Heart left ventricle (tissue), 16 donors: ENCODE measurements at regions not wholly inside any gene's neighbourhood (a gene's known extent, or its start where the extent isn't known, plus 50 kb on each side); places are given as distances from the start of the nearest gene placed in this dataset.

Source experiments
- ATAC-seq, 4 donors: fragments of 200-7000 bp; cut with Tn5 transposase; one replicate each; pipeline ENCODE4 v1.9.1; 2020 to 2022; ENCODE audit warnings: moderate library complexity in 4 of 4, mild to moderate bottlenecking in 3 of 4, moderate number of reproducible peaks in 1 of 4
- DNase-seq, 5 donors: peaks; one replicate each; pipeline ENCODE4 v3.0.0-alpha.2; 2020
- H3K27ac ChIP-seq, 12 donors: fragments of 200-600 bp; sonication (generic) in 4 of 12; one replicate each; pipeline versions ENCODE4 v1.5.0 to v1.8.0; 2016 to 2022; ENCODE audit warnings: mild to moderate bottlenecking in 2 of 12
- H3K27me3 ChIP-seq, 9 donors: fragments of 200-600 bp; sonication (generic) in 2 of 9; one replicate each; pipeline versions ENCODE4 v1.5.1 to v1.8.0; 2016 to 2022; ENCODE audit warnings: mild to moderate bottlenecking in 3 of 9
- H3K36me3 ChIP-seq, 9 donors: fragments of 200-600 bp; sonication (generic) in 2 of 9; one replicate each; pipeline versions ENCODE4 v1.5.0 to v1.8.0; 2018 to 2022; ENCODE audit warnings: mild to moderate bottlenecking in 2 of 9
- H3K4me1 ChIP-seq, 12 donors: fragments of 200-600 bp; sonication (generic) in 4 of 12; one replicate each; pipeline versions ENCODE4 v1.5.0 to v1.8.0; 2016 to 2022; ENCODE audit warnings: mild to moderate bottlenecking in 3 of 12
- H3K4me3 ChIP-seq, 12 donors: fragments of 200-600 bp; sonication (generic) in 4 of 12; one replicate each; pipeline versions ENCODE4 v1.5.0 to v1.8.0; 2017 to 2022; ENCODE audit warnings: mild to moderate bottlenecking in 9 of 12, moderate library complexity in 4 of 12
- H3K9me3 ChIP-seq, 12 donors: fragments of 200-600 bp; sonication (generic) in 4 of 12; one replicate each; pipeline versions ENCODE4 v1.5.0 to v1.8.0; 2016 to 2022; ENCODE audit warnings: mild to moderate bottlenecking in 1 of 12
- CTCF ChIP-seq, 12 donors: fragments of 200-600 bp; sonication (generic) in 4 of 12; IDR thresholded peaks; one replicate each; pipeline versions ENCODE4 v1.5.0 to v1.8.0; 2018 to 2022; ENCODE audit warnings: antibody characterized with exemption in 12 of 12, mild to moderate bottlenecking in 5 of 12
- POLR2A ChIP-seq, 2 donors: fragments of 450-650 bp; IDR thresholded peaks; one replicate each; pipeline ENCODE4 v1.6.1; 2017; ENCODE audit warnings: antibody characterized with exemption in 2 of 2, mild to moderate bottlenecking in 2 of 2, moderate library complexity in 2 of 2
- WGBS, 4 donors: extraction: QIAGEN DNeasy Blood & Tissue Kit in 2 of 4; methylation state at CpG; one replicate each; pipeline versions ENCODE4 v1.1.5 to v1.1.7; 2013 to 2018; 5-methylcytosine and 5-hydroxymethylcytosine counted together
- intact Hi-C, 10 donors: fragments of 100-400 bp; cut with DNase I; formaldehyde crosslinking; loops; one replicate each; pipeline versions ENCODE4 v1.11.1 to v1.14.2; 2022
- donor health status: ischemic (EF 13 %, LVEDD 7.1; RV severe dilation, severe dysfunction).
- donor health status: healthy with polysubstance abuse.
- donor health status: DM: no; HTN: yes; CAD: no.
- donor health status: DM: no; HTN: no; CAD: no.
- donor health status: ischemic (EF 25% LVEDD 6.9; RV normal size, moderate dysfunction).
- donor health status: ischemic (EF 25% LVEDD 5.7; RV mildly dilated, moderate dysfunction).
- donor health status: healthy.
- donor health status: DM: yes; HTN: yes; CAD: no.
- donor health status: ischemic (EF 35%, LVEDD 5.7; RV mildly dilated, moderate dysfunction).
- donor health status: nonischemic (EF 11% LVEDD 7.7; RV severe dilation, severe dysfunction).
- donor health status: DM: yes; HTN: yes; CAD: no.
- donor health status: PGD.
- donor health status: ischemic (EF 29% LVEDD 5.4; RV normal size, mild dysfunction).
- donor health status: nonischemic (EF 23%, LVEDD 6.1; RV moderate dilation, normal function).

GRCh38 chr4:14222377-14223029 is 595.0 kb upstream of the BOD1L1 start:
- TF ChIP-seq POLR2A (IDR thresholded peaks at IDR 0.05) (no peak), CTCF (IDR thresholded peaks at IDR 0.05) (no peak)
- H3K4me1 ChIP-seq = peaks cover 0 to 20% (median 6%) of the 10 kb centered on the region in 12 donors
- peak overlapping the region in 7 of 12 donors; percentile 8 to 69 (median 41) for H3K27ac ChIP-seq
- WGBS, 4 donors = 46 to 59% (median 55%) methylated on average over 4 of the region's 4 CpGs
- DNase-seq (peak; percentile 55 to 66 (median 60)), ATAC-seq (peak; percentile 88 to 96 (median 90))
- H3K27me3 ChIP-seq = no peaks in the 10 kb centered on the region
- no peaks in the 10 kb centered on the region for H3K9me3 ChIP-seq
- no peaks in the 10 kb centered on the region for H3K36me3 ChIP-seq
- intact Hi-C loops = no loop called here
- H3K4me3 ChIP-seq = no peak overlapping the region

GRCh38 chr4:14223461-14223860 is 595.9 kb upstream of the BOD1L1 start:
- Histone ChIP-seq H3K4me3 (no peak overlapping the region), H3K27me3 (no peaks in the 10 kb centered on the region), H3K4me1 (peaks cover 0 to 20% (median 6%) of the 10 kb centered on the region in 12 donors), H3K36me3 (no peaks in the 10 kb centered on the region), H3K9me3 (no peaks in the 10 kb centered on the region), H3K27ac (peak overlapping the region in 7 of 12 donors; percentile 16 to 69 (median 41))
- WGBS, 4 donors = 89 to 94% (median 92%) methylated on average over 1 of the region's 1 CpG
- DNase-seq = no peak
- TF ChIP-seq POLR2A (IDR thresholded peaks at IDR 0.05) = no peak
- no peak for TF ChIP-seq CTCF (IDR thresholded peaks at IDR 0.05)
- intact Hi-C loops = no loop called here
- ATAC-seq = no peak

- Histone ChIP-seq H3K9me3 (no peaks in the 10 kb centered on the region), H3K4me1 (peaks cover 0 to 20% (median 6%) of the 10 kb centered on the region in 12 donors), H3K36me3 (no peaks in the 10 kb centered on the region), H3K27me3 (no peaks in the 10 kb centered on the region), H3K27ac (no peak overlapping the region), H3K4me3 (no peak overlapping the region)
- WGBS, 4 donors = 84 to 92% (median 88%) methylated on average over 3 of the region's 3 CpGs
- intact Hi-C loops = no loop called here
- no peak for DNase-seq
- TF ChIP-seq CTCF (IDR thresholded peaks at IDR 0.05) (no peak), POLR2A (IDR thresholded peaks at IDR 0.05) (no peak)
- no peak for ATAC-seq
These were observed 598.2 kb upstream of the BOD1L1 start for GRCh38 chr4:14225688-14226207.

- H3K4me3 ChIP-seq = no peak overlapping the region
- H3K4me1 ChIP-seq = peaks cover 0 to 18% (median 0%) of the 10 kb centered on the region in 12 donors
- 9 to 19% (median 11%) methylated on average over 1 of the region's 1 CpG for WGBS, 4 donors
- peak in 3 of 4 donors; percentile 72 to 83 (median 73) for ATAC-seq
- H3K27ac ChIP-seq = peak overlapping the region in 2 of 12 donors; percentile 26 to 30
- intact Hi-C loops = no loop called here
- no peaks in the 10 kb centered on the region for H3K36me3 ChIP-seq
- DNase-seq = peak in 1 of 5 donors; percentile 20
- no peaks in the 10 kb centered on the region for H3K27me3 ChIP-seq
- TF ChIP-seq CTCF (IDR thresholded peaks at IDR 0.05) = no peak
- no peak for TF ChIP-seq POLR2A (IDR thresholded peaks at IDR 0.05)
- no peaks in the 10 kb centered on the region for H3K9me3 ChIP-seq
These were observed 605.6 kb upstream of the BOD1L1 start for GRCh38 chr4:14233126-14233525.
